IMR-90 (cell line): ENCODE measurements at regions not wholly inside any gene's neighbourhood (a gene's known extent, or its start where the extent isn't known, plus 50 kb on each side); places are given as distances from the start of the nearest gene placed in this dataset.

Source experiments
- ATAC-seq: fragments of 200-7000 bp; cut with Tn5 transposase; 2 replicates; pipeline ENCODE4 v1.9.1; 2020; ENCODE audit warnings: low read depth, mild to moderate bottlenecking, moderate library complexity
- BruUV-seq: library from RNA; stranded (reverse); fragments of 400-500 nt; replicated peaks from 2 replicates; lab custom pipeline; 2021; lab: Mats Ljungman, UMichigan
- CTCF ChIA-PET: fragments of 300-600 bp; formaldehyde crosslinking; extraction: SDS; loops from one replicate; lab custom pipeline; 2021; ENCODE audit warnings: antibody characterized with exemption; lab: Yijun Ruan, JAX
- POLR2A ChIA-PET: fragments of 300-600 bp; sonication (Branson Sonifier 250); formaldehyde crosslinking; loops from one replicate; lab custom pipeline; 2022; ENCODE audit warnings: antibody characterized with exemption; ENCODE audit not compliant: unreplicated experiment; lab: Charles Lee
- DNase-seq: peaks from one replicate; pipeline ENCODE4 v3.0.0; 2013
- H2AFZ ChIP-seq: replicated peaks from 2 replicates; pipeline ENCODE3; 2013; ENCODE audit warnings: low read length, mild to moderate bottlenecking; ENCODE audit not compliant: poor library complexity
- H2AK5ac ChIP-seq: 2 replicates; pipeline ENCODE4 v1.6.1; 2013; ENCODE audit warnings: low read depth, low read length, inconsistent platforms
- H2AK9ac ChIP-seq: replicated peaks from 2 replicates; pipeline ENCODE3; 2013; ENCODE audit warnings: mild to moderate bottlenecking, low read depth, low read length, moderate library complexity; ENCODE audit not compliant: poor library complexity
- H2BK120ac ChIP-seq: 2 replicates; pipeline ENCODE4 v1.6.1; 2013; ENCODE audit warnings: low read depth, low read length, inconsistent platforms
- H2BK15ac ChIP-seq: 3 replicates; pipeline ENCODE4 v1.6.1; 2013; ENCODE audit warnings: low read depth, low read length, inconsistent platforms
- H2BK20ac ChIP-seq: 2 replicates; pipeline ENCODE4 v1.6.1; 2013; ENCODE audit warnings: low read depth, mild to moderate bottlenecking, inconsistent platforms, low read length, moderate library complexity
- H2BK5ac ChIP-seq: 2 replicates; pipeline ENCODE4 v1.6.1; 2013; ENCODE audit warnings: mild to moderate bottlenecking, low read depth, low read length, inconsistent platforms; ENCODE audit not compliant: poor library complexity, severe bottlenecking
- H3K14ac ChIP-seq: replicated peaks from 2 replicates; pipeline ENCODE4 v1.6.1; 2013; ENCODE audit warnings: low read depth, low read length, inconsistent platforms
- H3K18ac ChIP-seq: 2 replicates; pipeline ENCODE4 v1.6.1; 2013; ENCODE audit warnings: low read depth, low read length, control low read depth
- H3K23ac ChIP-seq: 2 replicates; pipeline ENCODE4 v1.6.1; 2013; ENCODE audit warnings: low read depth, low read length, inconsistent platforms
- H3K27ac ChIP-seq: 2 replicates; pipeline ENCODE4 v1.5.1; 2013; ENCODE audit warnings: mild to moderate bottlenecking, control low read depth, low read length; ENCODE audit not compliant: insufficient read depth
- H3K27me3 ChIP-seq: 2 replicates; pipeline ENCODE4 v1.6.1; 2013; ENCODE audit warnings: low read length; ENCODE audit not compliant: control insufficient read depth, insufficient read depth
- H3K36me3 ChIP-seq: 2 replicates; pipeline ENCODE4 v1.6.1; 2013; ENCODE audit warnings: low read length, mixed read lengths; ENCODE audit not compliant: control insufficient read depth, insufficient read depth
- H3K4ac ChIP-seq: 2 replicates; pipeline ENCODE4 v1.6.1; 2013; ENCODE audit warnings: low read depth, low read length, inconsistent platforms
- H3K4me1 ChIP-seq: 2 replicates; pipeline ENCODE4 v1.6.1; 2013; ENCODE audit warnings: low read length, mixed read lengths; ENCODE audit not compliant: control insufficient read depth, insufficient read depth
- H3K4me2 ChIP-seq: 2 replicates; pipeline ENCODE4 v1.6.1; 2013; ENCODE audit warnings: low read depth, mild to moderate bottlenecking, control low read depth, low read length, moderate library complexity
- H3K4me3 ChIP-seq: 2 replicates; pipeline ENCODE4 v1.5.1; 2013; ENCODE audit warnings: low read depth, mild to moderate bottlenecking, control low read depth, low read length, moderate library complexity; ENCODE audit not compliant: insufficient read depth
- H3K56ac ChIP-seq: 2 replicates; pipeline ENCODE4 v1.6.1; 2013; ENCODE audit warnings: low read length, inconsistent platforms; ENCODE audit not compliant: insufficient read depth; ENCODE audit errors: extremely low read depth
- H3K79me1 ChIP-seq, 2 experiments: 2 replicates each; pipeline ENCODE4 v1.6.1; 2013; ENCODE audit warnings: low read length in 2 of 2, inconsistent platforms in 1 of 2, low read depth in 1 of 2
- H3K9ac ChIP-seq: 2 replicates; pipeline ENCODE4 v1.6.1; 2013; ENCODE audit warnings: low read depth, low read length, control low read depth
- H3K9me1 ChIP-seq: 2 replicates; pipeline ENCODE4 v1.6.1; 2013; ENCODE audit warnings: low read length, inconsistent platforms; ENCODE audit not compliant: insufficient read depth
- H3K9me3 ChIP-seq: 2 replicates; pipeline ENCODE4 v1.6.1; 2013; ENCODE audit warnings: low read length; ENCODE audit not compliant: control insufficient read depth, insufficient read depth
- H4K20me1 ChIP-seq: 2 replicates; pipeline ENCODE4 v1.6.1; 2013; ENCODE audit warnings: low read length, inconsistent platforms; ENCODE audit not compliant: insufficient read depth
- H4K5ac ChIP-seq: 2 replicates; pipeline ENCODE4 v1.6.1; 2013; ENCODE audit warnings: mild to moderate bottlenecking, low read depth, low read length, control low read depth
- H4K8ac ChIP-seq, 2 experiments: 2 replicates each; pipeline ENCODE4 v1.6.1; 2013; ENCODE audit warnings: low read depth in 2 of 2, low read length in 2 of 2, control low read depth in 1 of 2, inconsistent platforms in 1 of 2
- H4K91ac ChIP-seq: 2 replicates; pipeline ENCODE4 v1.6.1; 2013; ENCODE audit warnings: low read depth, low read length, inconsistent platforms; ENCODE audit not compliant: insufficient read depth
- RCOR1 ChIP-seq: IDR thresholded peaks from 2 replicates; pipeline ENCODE4 v1.6.1; 2012; ENCODE audit warnings: mild to moderate bottlenecking, low read length, improper control_type of control experiment; ENCODE audit not compliant: insufficient replicate concordance
- SMC3 ChIP-seq: fragments of 150-350 bp; IDR thresholded peaks from 2 replicates; pipeline ENCODE4 v1.6.1; 2016; ENCODE audit warnings: low read depth, mild to moderate bottlenecking, antibody characterized with exemption, low read length, moderate library complexity
- dilution Hi-C: fragments of 300-500 bp; cut with HindIII; formaldehyde crosslinking; loops from one replicate; pipeline ENCODE4 v1.14.3; 2018; ENCODE audit warnings: low sequenced_read_pairs; ENCODE audit not compliant: unreplicated experiment
- in situ Hi-C: fragments of 300-500 bp; cut with MboI; formaldehyde crosslinking; loops from 3 replicates; pipeline ENCODE4 v1.14.3; 2019; ENCODE audit warnings: low sequenced_read_pairs, inconsistent platforms, mixed read lengths
- intact Hi-C: fragments of 100-400 bp; cut with micrococcal nuclease; formaldehyde crosslinking; loops from 2 replicates; pipeline ENCODE4 v1.10.0; 2022

- Histone ChIP-seq H2AFZ (no peak overlapping the region), H3K4me1 (peaks cover under 1% of the 10 kb centered on the region; the same call in 1 of the 2 replicates), H3K4me3 (no peak overlapping the region), H2BK120ac (no peak overlapping the region), H4K91ac (no peak overlapping the region), H3K9me1 (no peaks in the 10 kb centered on the region), H4K8ac (no peak overlapping the region), H2BK5ac (no peak overlapping the region), H2AK9ac (no peak overlapping the region), H2AK5ac (no peak overlapping the region), H3K23ac (no peak overlapping the region), H3K27ac (no peak overlapping the region), H4K5ac (no peak overlapping the region), H4K20me1 (no peaks in the 10 kb centered on the region), H3K4me2 (no peak overlapping the region), H3K4ac (no peak overlapping the region), H3K79me1 (no peaks in the 10 kb centered on the region), H3K9ac (no peak overlapping the region), H3K27me3 (no peaks in the 10 kb centered on the region), H3K14ac (no peak overlapping the region), H2BK20ac (no peak overlapping the region), H3K9me3 (no peaks in the 10 kb centered on the region; the same call in 1 of the 2 replicates), H3K36me3 (no peaks in the 10 kb centered on the region), H3K18ac (no peak overlapping the region), H2BK15ac (no peak overlapping the region), H3K56ac (no peak overlapping the region)
- in situ Hi-C loops (no loop called here), intact Hi-C loops (no loop called here), dilution Hi-C loops (no loop called here)
- POLR2A ChIA-PET = no interaction called here
- TF ChIP-seq RCOR1 (no peak), SMC3 (no peak)
- CTCF ChIA-PET = no interaction called here
- DNase-seq (no peak), ATAC-seq (no peak)
- BruUV-seq = no TSS peak
Measured at GRCh38 chr6:139431602-139431956, 57.1 kb upstream of the CITED2 start.
